NT2/D1 (cell line): ENCODE measurements at regions not wholly inside any gene's neighbourhood (a gene's known extent, or its start where the extent isn't known, plus 50 kb on each side); places are given as distances from the start of the nearest gene placed in this dataset.
"Not testable (repeated sequence)": the region's sequence is repeated elsewhere in the genome, so short reads cannot be mapped to it uniquely, and the experiment has no call there.

ENCODE experiments used
- DNase-seq: peaks from one replicate; pipeline ENCODE4 v3.0.0-alpha.2; 2011; ENCODE audit warnings: low read depth, low spot score
- H3K27me3 ChIP-seq: 2 replicates; pipeline ENCODE4 v1.6.0; 2011; ENCODE audit warnings: mild to moderate bottlenecking; ENCODE audit not compliant: insufficient read length, insufficient read depth
- H3K36me3 ChIP-seq: 2 replicates; pipeline ENCODE4 v1.6.1; 2011; ENCODE audit warnings: mild to moderate bottlenecking, low read length, mixed read lengths; ENCODE audit not compliant: insufficient read depth, insufficient read length
- H3K4me1 ChIP-seq: 2 replicates; pipeline ENCODE4 v1.5.1; 2011; ENCODE audit not compliant: insufficient read depth, insufficient read length
- H3K4me3 ChIP-seq: 2 replicates; pipeline ENCODE4 v1.5.1; 2011; ENCODE audit warnings: low read depth; ENCODE audit not compliant: insufficient read length
- H3K9ac ChIP-seq: 2 replicates; pipeline ENCODE4 v1.6.0; 2011; ENCODE audit warnings: low read depth; ENCODE audit not compliant: insufficient read length
- H3K9me3 ChIP-seq: 2 replicates; pipeline ENCODE4 v1.5.1; 2011; ENCODE audit warnings: mild to moderate bottlenecking, low read length; ENCODE audit not compliant: insufficient read depth
- SUZ12 ChIP-seq: IDR thresholded peaks from 2 replicates; pipeline ENCODE4 v1.6.1; 2011; ENCODE audit not compliant: insufficient read length, insufficient read depth; ENCODE audit errors: extremely low read depth
- YY1 ChIP-seq: IDR thresholded peaks from 2 replicates; pipeline ENCODE4 v1.6.1; 2011; ENCODE audit not compliant: insufficient read length, insufficient read depth
- ZNF274 ChIP-seq: IDR thresholded peaks from 2 replicates; pipeline ENCODE4 v1.6.1; 2011; ENCODE audit warnings: mild to moderate bottlenecking, low read depth, low read length

DNA sequence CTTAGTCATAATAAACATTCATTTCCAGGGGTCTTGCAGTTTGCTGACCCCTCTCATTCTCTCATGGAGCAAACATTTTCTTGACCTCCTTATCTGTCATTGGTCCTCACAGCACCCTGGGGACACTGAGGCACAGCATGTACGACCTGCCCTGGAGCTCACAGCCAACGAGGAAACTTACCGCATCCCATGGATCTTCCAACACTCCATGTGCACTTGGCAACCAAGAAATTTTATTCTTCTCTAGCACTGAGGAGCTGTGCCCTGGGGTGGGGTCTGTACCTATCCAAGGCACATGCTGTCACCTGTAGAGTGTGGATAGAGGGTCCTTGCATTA, 69.4 kb upstream of the IGLL5 start:
- H3K36me3 ChIP-seq, result no peaks in the 10 kb centered on the region
- H3K9ac ChIP-seq, result no peak overlapping the region
- no peak overlapping the region for H3K4me3 ChIP-seq
- H3K9me3 ChIP-seq, result no peaks in the 10 kb centered on the region
- no peaks in the 10 kb centered on the region for H3K4me1 ChIP-seq
- no peak for DNase-seq
- peaks cover 100% of the 10 kb centered on the region for H3K27me3 ChIP-seq
- TF ChIP-seq SUZ12 (no peak), ZNF274 (no peak), YY1 (no peak)

DNA sequence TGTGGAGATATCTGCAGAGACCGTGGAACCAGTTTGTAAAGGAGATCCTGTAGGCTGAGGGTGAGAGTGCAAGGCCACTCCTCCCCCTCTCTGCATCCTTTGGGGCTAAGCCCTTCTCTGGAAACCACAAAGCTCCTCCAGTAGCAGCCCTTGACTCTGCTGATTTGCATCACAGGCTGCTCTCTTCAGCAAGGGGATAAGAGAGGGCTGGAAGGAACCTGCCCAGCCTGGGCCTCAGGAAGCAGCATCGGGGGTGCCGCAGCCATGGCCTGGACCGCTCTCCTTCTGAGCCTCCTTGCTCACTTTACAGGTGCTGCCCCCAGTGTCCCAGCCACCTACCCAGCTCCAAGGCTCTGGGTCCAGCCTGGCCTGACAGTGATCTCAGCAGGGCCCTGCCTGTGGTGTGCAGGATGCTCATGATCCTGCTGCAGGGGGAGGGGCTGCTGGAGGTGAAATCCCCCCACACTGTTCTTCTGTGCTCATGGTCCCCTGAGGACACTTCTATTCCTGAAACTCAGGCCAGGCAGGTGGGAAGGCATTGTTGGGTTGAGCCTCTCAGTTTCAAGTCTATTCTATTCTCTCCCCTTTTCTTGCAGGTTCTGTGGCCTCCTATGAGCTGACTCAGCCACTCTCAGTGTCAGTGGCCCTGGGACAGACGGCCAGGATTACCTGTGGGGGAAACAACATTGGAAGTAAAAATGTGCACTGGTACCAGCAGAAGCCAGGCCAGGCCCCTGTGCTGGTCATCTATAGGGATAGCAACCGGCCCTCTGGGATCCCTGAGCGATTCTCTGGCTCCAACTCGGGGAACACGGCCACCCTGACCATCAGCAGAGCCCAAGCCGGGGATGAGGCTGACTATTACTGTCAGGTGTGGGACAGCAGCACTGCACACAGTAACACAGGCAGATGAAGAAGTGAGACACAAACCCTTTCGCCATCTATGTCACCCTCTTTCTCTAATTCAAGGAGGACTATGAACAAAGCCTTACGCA, 68.5 kb upstream of the IGLL5 start:
- no peak for DNase-seq
- no peak for TF ChIP-seq YY1
- TF ChIP-seq SUZ12, result no peak
- TF ChIP-seq ZNF274, result no peak
- no peaks in the 10 kb centered on the region for H3K9me3 ChIP-seq
- no peaks in the 10 kb centered on the region for H3K36me3 ChIP-seq
- H3K4me1 ChIP-seq, result no peaks in the 10 kb centered on the region
- H3K4me3 ChIP-seq, result no peak overlapping the region
- H3K9ac ChIP-seq, result no peak overlapping the region
- H3K27me3 ChIP-seq, result peaks cover 100% of the 10 kb centered on the region

DNA sequence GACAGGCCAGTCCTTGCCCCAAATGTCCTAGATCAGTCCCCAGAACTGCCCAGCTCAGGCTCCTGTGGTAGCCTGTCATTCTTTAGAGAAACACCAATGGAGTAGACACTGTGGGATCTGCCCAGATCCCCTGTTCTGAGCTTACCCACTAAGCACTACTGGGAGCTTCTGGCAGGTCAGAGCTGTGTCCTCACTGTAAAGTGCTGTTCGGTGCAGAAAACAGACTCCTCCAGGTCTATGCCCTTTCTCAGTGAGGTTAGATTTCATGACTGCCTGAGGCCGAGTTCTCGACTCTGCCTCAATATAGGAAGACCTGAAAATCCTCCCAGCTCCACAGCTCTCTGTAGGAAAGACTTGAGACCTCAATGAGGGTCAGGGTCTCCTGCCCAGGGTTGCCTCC, 67.5 kb upstream of the IGLL5 start:
- H3K4me3 ChIP-seq, result no peak overlapping the region
- no peak overlapping the region for H3K9ac ChIP-seq
- TF ChIP-seq ZNF274 (no peak), YY1 (no peak), SUZ12 (no peak)
- peaks cover 100% of the 10 kb centered on the region for H3K27me3 ChIP-seq
- no peak for DNase-seq
- H3K4me1 ChIP-seq, result no peaks in the 10 kb centered on the region
- H3K9me3 ChIP-seq, result no peaks in the 10 kb centered on the region
- no peaks in the 10 kb centered on the region for H3K36me3 ChIP-seq

DNA sequence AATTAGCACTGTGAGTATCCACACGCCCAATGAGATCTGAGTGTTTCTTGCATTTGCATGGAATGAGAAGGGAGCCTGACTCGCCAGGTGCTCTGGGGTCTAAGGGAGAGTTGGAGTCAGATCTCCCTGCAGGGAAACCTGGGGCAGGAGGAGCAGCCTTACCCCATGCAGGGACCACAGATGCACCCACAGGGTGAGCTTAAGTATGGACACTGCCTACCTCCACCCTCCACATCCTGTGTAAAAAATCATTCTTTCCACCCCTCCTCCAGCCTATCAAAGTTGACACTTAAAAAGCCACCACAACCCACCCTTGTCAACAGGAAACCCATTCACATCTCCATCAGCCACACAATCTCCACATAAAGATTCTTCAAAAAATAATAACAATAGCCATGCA, 67.0 kb upstream of the IGLL5 start:
- Histone ChIP-seq H3K4me3 (no peak overlapping the region), H3K9ac (no peak overlapping the region), H3K36me3 (no peaks in the 10 kb centered on the region), H3K27me3 (peaks cover 100% of the 10 kb centered on the region), H3K4me1 (no peaks in the 10 kb centered on the region), H3K9me3 (no peaks in the 10 kb centered on the region)
- TF ChIP-seq ZNF274, result no peak
- no peak for TF ChIP-seq SUZ12
- no peak for TF ChIP-seq YY1
- no peak for DNase-seq

DNA sequence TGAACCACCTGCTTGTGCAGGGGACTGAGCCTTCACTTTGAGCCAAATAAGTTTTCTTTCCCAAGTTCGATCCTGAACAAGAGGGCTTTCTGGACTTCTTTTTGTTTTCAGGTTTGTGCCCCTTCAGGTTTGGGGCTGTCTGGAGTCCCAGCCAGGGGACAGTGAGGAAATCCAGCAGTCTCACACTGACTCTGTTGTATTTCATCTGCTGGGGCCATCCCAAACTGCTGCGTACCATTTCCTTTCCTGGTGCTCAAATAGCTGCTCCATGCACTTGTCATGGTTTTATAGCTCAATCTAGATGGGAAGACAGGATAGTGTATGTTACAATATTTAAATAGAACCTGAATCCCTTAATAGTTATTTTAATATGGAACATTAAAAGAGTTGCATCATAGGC, 66.3 kb upstream of the IGLL5 start:
- no peak overlapping the region for H3K4me3 ChIP-seq
- no peak overlapping the region for H3K9ac ChIP-seq
- no peak for DNase-seq
- TF ChIP-seq ZNF274 (no peak), SUZ12 (no peak), YY1 (no peak)
- no peaks in the 10 kb centered on the region for H3K36me3 ChIP-seq
- no peaks in the 10 kb centered on the region for H3K4me1 ChIP-seq
- peaks cover 100% of the 10 kb centered on the region for H3K27me3 ChIP-seq
- no peaks in the 10 kb centered on the region for H3K9me3 ChIP-seq

DNA sequence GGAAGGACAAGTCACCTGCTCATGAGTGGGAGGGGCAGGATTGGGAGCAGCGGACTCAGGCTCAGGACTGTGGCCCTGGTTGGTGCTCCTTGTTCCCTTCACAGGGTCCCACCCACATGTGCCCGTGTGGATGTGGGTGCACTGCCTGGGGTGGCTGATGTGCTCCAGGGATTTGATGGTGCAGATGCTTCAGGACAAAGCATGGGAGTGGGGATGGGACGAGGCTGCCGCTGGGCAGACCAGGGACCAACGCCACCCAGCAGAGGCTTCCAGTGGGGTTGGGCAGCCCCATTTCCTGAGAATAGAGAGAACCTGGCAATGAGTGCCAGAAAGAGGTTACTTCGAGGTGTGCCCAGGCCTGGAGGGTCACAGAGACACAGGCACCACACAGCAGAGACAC, 65.5 kb upstream of the IGLL5 start:
- Histone ChIP-seq H3K36me3 (no peaks in the 10 kb centered on the region), H3K4me1 (no peaks in the 10 kb centered on the region), H3K4me3 (no peak overlapping the region), H3K9me3 (no peaks in the 10 kb centered on the region), H3K9ac (no peak overlapping the region), H3K27me3 (peaks cover 100% of the 10 kb centered on the region)
- no peak for DNase-seq
- TF ChIP-seq ZNF274 (no peak), SUZ12 (no peak), YY1 (no peak)

DNA sequence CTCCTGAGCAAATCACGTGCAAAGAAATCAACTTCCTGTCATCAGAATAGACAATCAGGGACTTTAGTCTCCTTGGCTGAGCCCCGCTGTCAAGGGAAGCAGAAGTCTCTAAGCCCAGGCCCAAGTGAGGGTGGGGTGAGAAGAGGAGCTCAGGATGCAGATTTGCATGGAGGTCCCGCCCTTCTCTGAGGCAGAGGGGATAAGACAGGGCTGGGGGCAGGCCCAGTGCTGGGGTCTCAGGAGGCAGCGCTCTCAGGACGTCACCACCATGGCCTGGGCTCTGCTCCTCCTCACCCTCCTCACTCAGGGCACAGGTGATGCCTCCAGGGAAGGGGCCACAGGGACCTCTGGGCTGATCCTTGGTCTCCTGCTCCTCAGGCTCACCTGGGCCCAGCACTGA, 65.1 kb upstream of the IGLL5 start:
- not testable (repeated sequence) for DNase-seq, H3K36me3 ChIP-seq, H3K9ac ChIP-seq, H3K4me1 ChIP-seq, H3K9me3 ChIP-seq, H3K4me3 ChIP-seq
- H3K27me3 ChIP-seq, result peaks cover 100% of the 10 kb centered on the region
